ENCODE measurements at regions not wholly inside any gene's neighbourhood (a gene's known extent, or its start where the extent isn't known, plus 50 kb on each side); places are given as distances from the start of the nearest gene placed in this dataset.

DNA sequence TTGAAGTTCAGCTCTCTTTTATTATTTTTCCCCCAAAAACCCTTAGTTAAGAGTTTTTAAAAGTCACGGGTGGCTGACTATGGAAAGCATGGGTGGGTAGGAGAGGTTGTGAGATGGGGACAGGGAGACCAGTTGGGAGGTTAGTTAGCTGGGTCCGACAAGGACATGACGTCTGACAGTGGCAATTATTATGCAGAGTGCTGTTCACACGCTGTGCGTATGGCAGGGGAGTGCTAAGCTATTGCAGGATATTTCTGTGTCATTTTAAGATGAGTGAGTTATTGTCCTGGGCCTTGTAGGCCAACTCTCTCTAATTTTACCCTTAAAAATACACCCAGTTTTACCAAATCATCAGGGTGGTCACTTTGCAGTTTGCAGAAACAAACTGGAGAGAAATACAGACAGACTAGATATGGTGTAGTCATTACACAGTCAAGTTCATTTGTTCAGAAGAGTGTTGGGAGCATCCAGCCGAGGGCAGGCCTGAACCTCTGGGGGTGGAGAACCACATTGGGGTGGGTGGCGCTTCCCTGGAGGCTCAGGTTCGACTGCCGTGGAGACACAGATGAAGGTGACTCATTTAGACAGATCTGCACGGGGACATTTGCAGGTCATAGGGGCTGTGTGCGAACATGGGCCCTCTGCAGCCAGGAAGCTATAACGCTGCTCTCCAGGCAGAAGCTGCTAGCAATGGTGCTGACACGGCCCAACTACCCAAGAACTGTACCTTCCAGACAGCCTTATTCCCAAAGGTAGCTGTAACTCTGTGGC, 307.6 kb downstream of the QKI start:
- DNase-seq, result no peak

DNA sequence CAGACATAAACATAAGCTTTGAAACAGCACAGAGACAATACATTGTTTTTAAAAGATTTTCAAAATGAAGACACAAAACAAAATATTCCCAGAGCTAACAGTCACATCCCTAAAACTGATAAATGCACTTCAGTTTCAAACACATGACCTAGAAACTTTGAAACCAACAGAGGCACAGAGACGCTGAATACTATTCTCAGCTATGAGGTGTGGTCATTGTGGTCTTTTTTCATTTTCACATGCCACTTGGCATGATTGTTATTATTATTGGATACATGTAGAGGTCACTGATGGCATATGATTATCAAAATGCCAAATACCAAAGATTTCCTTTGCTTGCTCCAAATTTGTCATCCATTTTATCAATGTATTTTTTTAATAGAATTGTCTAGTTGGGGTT, 306.9 kb downstream of the QKI start:
- DNase-seq, result no peak

DNA sequence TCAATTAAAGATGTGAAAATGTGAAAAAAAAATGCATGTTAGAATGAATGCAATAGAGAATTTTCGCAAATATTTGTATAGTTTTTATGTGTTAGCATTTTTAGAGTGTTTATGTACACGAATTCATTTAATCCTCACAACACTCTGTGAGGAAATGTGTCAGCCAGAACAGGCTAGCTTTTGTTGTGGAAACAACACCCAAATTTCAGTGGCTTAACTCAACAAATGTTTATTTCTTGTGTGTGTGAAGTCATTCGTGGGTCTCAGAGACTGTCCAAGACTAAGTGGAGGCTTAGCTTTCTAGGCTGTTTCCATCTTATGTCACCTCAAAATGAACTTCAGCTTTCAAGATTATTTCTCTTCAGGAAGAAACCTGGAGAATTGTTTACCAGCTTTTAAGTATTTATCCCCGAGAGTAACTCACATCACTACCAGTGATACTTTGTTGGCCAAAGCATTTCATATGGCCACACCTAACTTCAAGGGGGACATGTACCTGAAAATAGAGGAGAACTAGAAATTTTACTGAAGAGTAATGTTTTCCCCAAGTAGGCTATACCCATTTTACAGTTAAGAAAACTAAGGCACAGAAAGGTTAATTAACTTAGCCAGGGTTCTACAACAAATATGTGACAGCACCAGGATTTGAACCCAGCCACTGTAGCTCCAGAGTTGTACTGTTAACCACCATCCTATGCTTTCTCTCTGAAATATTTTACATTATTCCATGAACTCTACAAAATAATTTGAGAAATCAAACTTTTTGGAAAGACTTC, 306.1 kb downstream of the QKI start:
- no peak for DNase-seq

DNA sequence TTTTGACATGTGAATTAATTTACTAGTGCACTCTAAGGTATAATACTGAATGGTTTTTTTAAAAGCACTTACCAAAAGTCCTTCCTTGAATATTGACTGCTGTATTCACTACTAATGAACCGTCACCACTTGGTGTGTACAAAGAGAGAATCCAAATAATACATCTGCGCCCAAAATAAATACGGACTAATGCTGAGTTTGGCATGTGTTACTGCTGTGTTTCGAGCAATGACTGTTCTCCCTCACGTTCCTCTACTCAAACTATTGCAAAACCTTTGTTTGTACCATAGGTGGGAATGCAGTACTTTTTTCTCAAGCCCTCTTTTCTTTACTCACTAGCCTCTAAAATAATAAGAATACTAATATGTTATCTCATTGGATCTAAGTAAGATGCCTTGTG, 305.5 kb downstream of the QKI start:
- no peak for DNase-seq

DNA sequence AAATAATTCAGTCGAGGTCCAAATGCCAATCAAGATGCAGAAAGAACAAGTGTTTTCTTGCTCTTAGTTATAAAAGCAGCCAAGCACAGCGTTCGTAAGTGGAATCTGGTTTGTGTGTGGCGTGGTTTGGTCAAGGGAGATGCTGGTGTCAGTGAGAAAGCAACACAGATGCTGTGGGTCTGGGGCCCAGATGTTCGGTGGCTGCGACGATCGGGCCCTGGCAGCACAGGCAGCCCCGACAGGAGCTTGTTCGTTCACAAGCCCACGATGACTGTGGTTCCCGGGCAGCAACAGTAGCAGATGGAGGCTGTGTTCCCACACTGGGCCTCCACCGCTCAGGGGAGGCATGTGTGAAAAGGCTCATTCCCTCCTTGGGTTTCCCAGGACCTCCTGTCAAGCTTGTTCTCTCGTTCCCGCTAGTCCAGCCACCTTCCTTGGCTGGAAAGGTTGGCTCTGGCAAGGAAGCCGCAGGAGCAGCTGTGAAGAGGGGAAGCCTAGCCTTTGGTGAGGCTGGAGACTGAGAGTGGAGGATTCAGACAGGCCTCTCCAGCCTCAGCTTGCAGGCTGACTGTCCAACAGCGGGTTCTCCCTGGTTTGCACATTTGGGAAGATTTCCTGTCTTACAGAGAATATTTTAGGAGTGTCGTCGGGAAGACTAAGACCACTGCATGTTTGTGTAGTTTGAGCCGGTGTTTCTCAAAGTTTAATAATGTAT, 304.7 kb downstream of the QKI start:
- no peak for DNase-seq

DNA sequence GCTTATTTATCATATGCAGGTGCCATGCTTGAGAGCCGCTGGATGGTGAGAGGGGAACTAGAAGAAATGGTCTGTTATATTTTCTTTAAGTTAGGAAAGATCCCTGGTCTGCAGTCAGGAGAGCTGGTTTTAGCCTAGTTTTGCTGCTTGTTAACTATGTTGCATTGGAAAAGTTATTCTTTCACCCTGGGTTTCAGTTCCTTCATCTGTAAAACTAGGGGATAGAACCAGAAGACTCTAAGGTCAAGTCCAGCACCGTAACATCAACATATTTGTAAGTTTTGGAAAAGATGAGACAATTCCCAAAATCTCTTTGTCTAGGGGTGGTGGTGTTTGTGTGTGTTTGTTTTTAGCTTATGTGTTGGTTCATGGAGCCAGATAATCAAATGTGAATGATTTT, 304.0 kb downstream of the QKI start:
- DNase-seq, result no peak

DNA sequence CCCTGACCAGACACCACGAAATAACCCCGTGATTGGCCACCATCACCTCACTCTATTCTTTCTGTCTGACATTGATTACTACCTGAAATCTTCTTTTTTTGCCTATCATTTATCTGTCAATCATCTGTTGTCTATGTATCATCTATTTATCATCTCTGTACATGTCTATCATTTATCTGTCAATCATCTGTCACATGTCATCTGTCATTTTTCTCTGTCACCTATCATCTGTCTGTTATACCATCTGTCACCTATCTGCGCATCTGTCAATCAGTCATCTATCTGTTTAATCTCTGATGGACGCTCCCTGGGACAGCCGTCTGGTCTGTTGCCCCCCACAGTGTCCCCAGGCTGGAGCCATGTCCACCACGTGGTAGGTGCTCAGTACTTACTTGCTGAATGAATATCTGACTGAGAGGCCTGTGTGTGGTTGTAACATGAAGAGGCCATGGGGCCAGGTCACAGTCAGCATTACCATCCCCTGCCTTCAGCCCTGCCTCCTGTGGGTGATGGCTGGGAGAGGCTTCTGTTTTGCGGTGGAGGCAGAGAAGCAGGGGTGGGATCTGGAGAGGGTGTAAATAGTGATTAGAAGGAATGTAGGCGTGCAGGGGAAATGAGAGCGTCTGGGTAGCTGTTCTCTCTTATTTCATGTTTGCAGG, 302.7 kb downstream of the QKI start:
- no peak for DNase-seq

DNA sequence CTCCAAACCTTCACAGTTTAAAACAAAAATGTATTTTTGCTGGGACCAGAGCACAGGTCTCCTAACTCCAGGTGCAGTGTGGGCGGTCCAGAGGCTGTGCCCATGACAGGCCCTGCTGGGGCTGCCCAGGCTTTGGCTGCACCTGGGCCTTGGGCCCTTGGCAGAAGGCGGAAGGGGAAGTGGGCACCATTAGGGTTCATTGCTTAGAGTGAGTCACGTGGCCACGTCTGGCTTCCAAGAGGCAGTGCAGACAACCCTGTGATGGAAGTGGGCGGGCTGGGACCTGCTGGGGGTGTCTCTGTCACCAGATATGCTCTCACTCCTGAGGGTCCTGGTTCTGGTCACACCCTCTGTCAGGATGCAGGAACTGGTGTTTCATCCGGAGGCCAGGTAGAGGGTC, 302.2 kb downstream of the QKI start:
- DNase-seq, result peak in 1 of 2 donors; percentile 23

DNA sequence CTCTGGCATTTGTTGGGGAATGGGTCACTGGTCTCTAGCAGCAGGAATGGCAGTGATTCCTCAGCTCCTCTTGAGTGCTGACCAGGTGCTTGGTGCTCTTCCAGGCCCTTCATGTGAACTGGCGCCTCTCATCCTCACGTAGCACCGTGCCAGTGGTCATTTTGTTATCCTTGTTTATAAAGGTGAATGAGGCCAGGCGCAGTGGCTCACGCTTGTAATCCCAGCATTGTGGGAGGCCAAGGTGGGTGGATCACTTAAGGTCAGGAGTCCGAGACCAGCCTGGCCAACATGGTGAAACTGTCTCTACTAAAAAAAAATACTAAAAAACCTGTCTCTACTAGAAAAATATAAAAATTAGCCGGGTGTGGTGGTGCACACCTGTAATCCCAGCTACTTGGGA, 301.3 kb downstream of the QKI start:
- DNase-seq, result no peak

DNA sequence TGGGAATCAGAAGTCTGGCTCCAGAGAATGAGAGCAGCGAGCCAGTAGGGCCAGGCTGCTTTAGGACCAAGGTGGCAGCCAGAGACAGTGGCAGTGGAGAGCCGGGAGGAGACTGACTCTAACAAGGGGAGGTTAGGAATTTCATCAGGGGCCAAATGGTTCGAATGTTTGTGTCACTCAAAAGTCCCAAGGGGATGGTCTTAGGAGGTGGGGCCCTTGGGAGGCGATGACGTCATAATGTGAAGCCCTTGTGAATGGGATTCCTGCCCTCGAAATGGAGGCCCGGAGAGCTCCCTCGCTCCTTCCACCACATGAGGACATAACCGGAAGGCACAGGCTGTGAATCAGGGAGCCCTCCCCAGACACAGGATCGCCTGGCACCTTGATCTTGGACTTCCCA, 299.7 kb downstream of the QKI start:
- DNase-seq, result no peak

DNA sequence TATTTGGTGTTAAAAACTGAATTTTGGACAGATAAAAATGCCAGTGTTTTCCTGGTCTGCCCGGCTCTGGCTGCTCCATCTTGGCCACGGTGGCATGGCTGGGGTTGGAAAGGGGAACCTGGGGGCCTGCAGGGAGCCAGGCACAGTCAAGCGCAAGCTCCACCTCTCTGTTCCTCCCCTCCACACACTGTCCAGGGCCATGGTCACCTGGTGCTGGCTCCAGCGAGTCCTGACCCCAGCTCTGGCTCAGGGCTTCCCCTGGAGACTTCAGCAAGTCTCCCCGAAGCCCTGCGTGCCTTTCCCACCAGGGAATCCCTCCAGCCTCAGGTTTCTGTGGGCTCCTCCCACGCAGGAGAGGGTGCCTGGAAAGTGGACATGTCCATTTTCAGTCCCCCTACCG, 298.5 kb downstream of the QKI start:
- DNase-seq, result no peak

DNA sequence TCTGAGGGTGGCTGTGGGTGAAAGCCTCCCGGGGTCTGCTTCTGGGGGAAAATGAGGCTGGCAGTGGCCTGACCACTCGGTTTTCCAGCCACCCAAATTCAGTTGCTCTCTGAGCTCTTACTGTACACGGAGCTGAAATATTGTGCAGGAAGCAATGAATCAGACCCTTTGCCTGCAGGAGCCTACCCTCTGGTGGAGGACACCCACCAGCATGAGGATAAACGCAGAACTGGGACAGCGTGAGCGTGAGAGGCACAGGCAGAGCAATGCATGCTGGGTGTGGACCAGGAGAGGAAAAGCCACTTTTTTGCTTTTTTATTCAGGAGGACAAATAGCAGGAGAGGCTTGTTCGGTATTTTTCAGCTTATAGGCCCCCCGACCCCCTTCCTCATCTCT, 298.0 kb downstream of the QKI start:
- no peak for DNase-seq

DNA sequence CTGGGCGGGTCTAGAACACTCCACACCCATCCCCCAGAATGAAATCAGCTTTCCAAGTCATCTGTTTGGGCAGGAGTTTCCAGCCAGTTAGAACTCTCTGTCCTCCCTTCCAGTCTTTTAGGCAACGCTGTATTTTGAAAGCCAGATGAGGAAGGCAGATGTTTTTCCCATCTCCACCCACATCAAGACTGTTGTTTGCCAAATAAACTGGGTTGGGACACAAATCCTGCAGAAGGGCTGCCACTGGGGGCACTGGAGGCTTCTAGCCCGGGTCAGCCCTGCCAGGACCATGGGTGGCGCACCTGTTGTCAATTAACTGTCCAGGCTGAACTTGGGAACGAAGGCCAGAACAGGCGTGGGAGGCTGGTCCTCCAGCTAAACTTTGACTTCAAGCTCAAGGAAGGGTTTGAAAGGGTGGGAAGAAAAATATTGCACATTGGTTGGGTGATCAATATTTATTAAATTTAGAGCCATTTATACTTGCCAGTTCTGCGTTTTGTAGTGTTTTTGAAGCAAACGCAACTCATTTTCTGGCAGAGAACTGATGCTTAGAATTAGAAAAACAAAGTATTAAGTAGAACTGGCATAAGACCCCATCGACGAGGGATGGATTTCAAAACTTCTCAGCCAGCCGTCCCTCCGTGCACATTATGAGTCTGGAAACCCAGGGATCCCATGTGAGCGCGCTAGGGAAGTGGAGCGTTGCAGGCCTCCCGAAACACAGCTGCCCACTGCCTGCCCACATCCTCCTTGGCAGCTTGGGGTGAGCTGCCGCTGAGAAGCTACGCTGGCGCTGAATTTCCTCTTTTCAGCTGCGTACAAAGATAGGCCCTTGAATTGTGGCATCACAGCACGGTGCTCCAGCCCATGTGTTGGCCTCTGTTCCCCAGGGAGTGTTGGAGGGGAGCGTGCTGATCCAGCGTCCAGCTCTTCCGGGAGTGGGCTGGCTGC, 297.4 kb downstream of the QKI start:
- peak; percentile 6 to 58 for DNase-seq

DNA sequence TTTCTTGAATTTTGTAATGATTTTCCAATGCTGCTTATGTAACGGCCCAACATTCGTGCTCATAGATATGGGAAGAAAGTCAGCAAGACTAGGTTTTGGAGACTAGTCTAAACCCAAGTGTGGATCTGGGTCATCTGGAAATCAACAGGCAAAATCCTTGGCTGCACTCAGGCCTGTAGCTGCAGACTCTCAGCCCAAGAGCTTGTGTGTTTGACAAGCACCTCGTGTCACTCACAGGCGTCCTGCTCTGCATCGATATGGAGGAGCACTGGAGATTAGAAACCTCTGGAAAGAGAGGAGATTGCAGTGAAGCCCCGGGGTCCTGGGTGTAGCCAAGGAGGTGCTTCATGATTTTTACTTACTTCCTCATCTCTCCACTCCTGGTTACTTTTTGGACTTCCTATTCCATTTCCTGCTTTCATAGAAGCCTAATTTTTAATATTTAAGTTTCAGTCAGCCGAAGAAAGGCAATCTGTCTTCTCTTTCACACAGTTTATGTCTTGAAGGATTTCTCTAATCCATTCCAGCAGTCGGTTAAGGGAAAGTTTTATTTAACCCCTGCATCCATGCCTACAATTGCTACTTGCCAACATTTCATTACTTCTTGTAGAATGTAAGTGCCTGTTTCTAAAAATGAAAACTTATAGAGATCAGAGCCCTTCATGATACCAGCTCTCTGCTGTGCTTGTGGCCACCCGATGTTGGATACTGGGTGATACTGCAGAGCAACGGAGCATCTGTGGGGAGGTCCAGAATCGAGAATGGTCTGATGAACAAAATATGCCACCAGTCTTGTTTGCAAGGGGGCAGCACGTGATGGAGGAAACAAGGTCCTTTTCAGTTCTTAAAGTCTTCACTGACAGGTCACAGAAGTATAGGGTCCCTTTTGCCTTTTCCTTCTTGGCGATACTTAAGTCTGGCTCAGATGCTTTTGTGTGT, 296.3 kb downstream of the QKI start:
- DNase-seq, result no peak

DNA sequence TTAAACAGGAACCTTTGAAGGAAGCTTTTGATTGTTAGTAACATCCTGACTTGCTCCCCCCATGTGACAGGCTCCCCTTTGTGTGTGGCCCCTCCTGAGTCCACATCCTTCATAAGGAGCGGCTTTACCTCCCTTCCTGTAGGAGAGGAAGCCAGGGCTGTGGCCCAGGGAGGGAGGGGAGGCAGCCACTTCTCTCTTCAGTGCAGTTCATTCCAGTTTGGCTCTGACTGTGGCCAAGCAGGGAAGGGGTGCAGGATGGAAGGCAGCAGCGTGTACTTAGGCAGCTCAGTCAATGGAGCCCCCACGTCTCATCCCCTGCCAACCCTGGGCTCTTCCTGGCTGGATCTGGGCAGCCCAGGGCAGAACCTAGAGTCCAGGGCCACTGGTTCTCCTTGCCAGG, 295.2 kb downstream of the QKI start:
- no peak for DNase-seq

DNA sequence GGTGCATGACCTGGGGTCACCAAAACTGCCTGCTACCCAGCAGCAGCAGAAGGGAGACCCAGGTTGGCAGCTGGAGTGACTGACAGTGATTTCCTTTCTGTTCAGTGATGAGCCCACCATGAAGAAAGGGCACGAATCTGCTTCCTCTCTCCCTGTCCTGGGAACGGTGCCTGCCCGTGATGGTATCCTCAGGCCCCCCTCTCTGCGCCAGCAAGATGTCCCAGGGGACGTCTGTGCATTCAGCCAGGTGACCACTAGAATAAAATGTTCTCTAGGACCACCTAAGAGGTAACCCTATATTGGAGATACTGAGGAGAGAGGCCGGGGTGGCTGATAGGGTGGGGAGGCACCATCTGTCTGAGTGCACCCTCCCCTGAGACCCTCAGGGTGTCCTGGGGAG, 294.7 kb downstream of the QKI start:
- DNase-seq, result no peak

DNA sequence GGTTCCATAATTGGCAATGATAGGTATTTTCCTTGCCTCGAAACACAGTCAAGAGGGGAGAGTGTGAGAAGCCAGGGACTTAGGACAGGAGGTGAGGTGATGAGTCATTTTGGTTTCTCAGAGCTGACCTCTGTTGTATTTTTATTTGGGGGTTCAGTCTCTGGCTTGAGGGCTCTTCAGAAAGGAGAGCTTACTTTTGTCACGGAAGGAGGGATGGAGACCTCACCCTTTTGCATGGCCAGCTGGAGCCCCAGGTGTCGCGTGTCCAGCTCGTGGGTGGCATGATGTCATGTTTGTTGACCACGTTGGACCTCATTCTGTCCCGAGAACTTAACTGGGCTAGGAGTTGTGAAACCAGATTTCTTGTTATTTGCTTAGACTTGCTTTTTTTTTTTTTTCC, 293.9 kb downstream of the QKI start:
- DNase-seq, result no peak

DNA sequence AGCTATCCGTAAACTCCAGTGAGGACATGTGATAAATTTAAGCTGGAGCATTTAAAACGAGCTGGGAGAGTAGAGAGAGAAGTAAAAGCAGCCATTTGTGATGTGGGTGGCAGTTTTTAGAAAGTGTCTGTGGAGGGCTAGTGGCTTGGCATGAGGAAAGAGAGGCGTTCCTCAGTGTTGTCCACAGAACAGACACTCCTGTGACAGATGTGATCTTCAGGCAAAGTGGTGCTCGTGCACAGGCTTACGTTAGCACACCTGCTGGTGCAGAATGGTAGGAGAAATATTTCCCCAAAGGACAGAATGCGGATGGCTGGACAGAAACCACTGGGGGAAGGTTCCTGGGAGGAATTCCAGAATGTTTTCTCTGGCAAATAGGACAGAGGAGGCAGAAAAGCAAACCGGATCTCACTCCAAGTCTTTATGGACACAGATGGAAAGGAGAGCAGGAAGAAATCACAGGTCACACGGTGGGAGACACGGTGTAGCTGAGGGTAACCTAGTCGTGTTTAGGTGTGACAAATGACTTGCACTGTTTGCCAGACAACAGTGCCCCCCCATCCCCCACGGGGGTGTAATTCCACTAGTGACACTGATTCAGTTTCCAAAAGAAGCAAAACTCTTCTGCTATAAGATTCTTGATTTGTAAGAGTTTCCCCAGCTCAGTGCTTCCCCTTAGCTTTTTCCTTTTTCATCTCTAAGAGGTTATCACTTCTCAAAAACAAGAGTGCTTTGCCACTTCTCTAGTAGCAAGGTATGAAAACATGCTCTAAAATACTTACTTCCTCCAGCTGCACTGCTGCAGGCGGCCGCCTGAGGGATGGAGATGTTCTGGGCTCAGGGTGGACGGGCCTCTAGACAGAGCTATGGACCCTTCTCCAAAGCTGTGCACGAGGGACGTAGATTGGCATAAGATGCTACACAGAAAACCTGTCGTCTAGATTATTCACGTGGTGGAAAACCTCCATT, 293.2 kb downstream of the QKI start:
- no peak for DNase-seq

DNA sequence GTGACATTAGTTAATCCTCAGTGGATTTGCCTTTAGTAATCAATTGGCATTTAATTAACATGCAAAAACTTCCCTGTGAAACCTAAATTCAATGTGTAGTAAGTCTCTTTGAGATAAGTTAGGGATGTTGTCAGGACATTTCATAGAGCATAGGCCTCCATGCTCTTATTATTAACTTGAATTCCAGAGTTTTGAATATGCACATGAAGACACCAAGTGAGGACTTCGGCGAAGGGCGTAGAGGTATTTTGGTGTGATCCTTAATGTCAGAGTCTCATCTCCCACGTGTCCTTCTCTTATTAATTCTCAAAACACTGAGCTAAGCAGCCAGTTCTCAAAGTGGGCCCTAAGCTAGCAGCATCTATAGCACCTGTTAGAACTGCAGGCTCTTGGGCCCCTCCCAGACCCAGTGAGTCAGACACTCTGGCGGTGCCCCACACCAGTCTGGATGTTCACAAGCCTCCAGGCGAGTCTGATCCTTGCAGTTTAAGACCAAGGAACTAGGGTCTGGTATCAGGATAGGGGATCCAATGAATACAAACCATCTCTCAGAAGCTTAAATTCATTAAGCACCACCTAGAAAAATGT, 292.1 kb downstream of the QKI start:
- no peak for DNase-seq

Measured in CD4-positive, alpha-beta T cell treated with Interleukin-1 beta for 1 hour (primary cell).